GM10248 (cell line): ENCODE measurements at regions not wholly inside any gene's neighbourhood (a gene's known extent, or its start where the extent isn't known, plus 50 kb on each side); places are given as distances from the start of the nearest gene placed in this dataset.

Source experiments
- CTCF ChIA-PET: fragments of 300-600 bp; sonication (Branson Sonifier 250); formaldehyde crosslinking; extraction: SDS; loops from one replicate; lab custom pipeline; 2021; ENCODE audit warnings: antibody characterized with exemption; lab: Yijun Ruan, JAX
- POLR2A ChIA-PET: fragments of 350-650 bp; sonication (Branson Sonifier 250); formaldehyde crosslinking; extraction: SDS; loops from one replicate; lab custom pipeline; 2020; ENCODE audit warnings: antibody characterized with exemption; lab: Yijun Ruan, JAX
- DNase-seq: peaks from one replicate; pipeline ENCODE4 v3.0.0; 2012; ENCODE audit errors: extremely low spot score
- TF ChIP-seq, protein P1 (sequence below): IDR thresholded peaks from 2 replicates; pipeline ENCODE4 v1.5.1; 2012; ENCODE audit warnings: mild to moderate bottlenecking, low read depth; ENCODE audit errors: extremely low read depth, missing control alignments, control extremely low read depth

GRCh38 chr10:61151059-61151458 is 207.1 kb upstream of the RHOBTB1 start:
- TF ChIP-seq, protein P1, sequence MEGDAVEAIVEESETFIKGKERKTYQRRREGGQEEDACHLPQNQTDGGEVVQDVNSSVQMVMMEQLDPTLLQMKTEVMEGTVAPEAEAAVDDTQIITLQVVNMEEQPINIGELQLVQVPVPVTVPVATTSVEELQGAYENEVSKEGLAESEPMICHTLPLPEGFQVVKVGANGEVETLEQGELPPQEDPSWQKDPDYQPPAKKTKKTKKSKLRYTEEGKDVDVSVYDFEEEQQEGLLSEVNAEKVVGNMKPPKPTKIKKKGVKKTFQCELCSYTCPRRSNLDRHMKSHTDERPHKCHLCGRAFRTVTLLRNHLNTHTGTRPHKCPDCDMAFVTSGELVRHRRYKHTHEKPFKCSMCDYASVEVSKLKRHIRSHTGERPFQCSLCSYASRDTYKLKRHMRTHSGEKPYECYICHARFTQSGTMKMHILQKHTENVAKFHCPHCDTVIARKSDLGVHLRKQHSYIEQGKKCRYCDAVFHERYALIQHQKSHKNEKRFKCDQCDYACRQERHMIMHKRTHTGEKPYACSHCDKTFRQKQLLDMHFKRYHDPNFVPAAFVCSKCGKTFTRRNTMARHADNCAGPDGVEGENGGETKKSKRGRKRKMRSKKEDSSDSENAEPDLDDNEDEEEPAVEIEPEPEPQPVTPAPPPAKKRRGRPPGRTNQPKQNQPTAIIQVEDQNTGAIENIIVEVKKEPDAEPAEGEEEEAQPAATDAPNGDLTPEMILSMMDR, result no peak
- DNase-seq, result no peak
- CTCF ChIA-PET, result interaction anchor here (1.0 to 5.1 kb wide), 2 partner anchors 9 to 442 kb away, joined by 3 to 34 read pairs; no protein-coding TSS in a partner anchor
- POLR2A ChIA-PET, result no interaction called here

- no peak for DNase-seq
- TF ChIP-seq, protein P1, result no peak
- POLR2A ChIA-PET, result no interaction called here
- CTCF ChIA-PET, result no interaction called here
Observed at GRCh38 chr10:61148451-61148850, 204.5 kb upstream of the RHOBTB1 start.

DNA sequence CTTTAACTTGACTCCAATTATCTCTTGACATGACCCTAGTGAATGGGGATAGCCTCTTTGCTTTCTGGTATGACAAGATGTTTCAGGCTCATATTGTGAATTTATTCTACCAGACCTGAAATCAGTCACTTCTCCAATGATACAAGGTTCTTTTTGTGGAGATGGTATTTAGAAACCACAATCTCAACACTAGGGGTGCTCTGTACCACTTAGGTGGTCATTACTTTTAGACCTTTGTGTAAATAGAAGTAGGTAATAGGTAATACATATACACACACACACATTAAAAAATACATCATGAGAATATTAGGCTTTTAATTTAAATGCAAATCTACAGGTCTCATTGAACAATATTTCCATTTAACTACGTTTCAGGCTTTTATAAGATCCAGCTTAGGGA is 199.0 kb upstream of the RHOBTB1 start:
- CTCF ChIA-PET, result interaction anchor here (0.7 to 4.9 kb wide), 3 partner anchors 8 to 39 kb away, joined by 4 to 34 read pairs (median 4); no protein-coding TSS in a partner anchor
- TF ChIP-seq, protein P1, result no peak

DNA sequence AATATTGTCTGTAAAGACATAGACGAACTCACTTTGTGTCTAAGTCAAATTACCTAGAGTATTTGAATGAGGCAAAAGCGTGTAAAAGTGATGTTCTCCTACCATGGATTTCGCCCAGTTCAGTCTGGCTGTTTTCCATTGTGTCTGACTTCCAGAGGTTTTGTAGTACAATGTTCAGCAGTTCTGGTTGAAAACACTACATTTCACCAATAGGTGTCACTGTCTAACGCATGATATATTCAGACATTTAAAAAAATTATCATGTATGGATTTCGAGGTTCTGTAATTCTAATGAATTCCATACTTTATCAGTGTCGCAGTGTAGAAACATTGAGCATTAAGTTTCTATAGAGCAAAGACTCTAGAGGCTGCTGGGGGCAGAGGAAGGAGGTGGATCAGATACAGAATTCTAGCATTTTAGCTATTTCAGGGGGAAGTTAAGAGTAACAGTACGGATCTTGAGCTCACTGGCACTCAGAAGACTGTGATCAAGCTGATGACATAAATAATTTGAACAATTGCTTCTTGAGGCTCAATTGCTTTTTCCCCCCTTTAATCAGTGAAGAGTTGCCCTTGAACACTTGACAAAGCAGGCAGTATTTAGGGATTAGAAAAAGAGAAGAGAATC is 196.9 kb upstream of the RHOBTB1 start:
- ChIA-PET POLR2A (no interaction called here), CTCF (interaction anchor here (0.6 to 4.9 kb wide), 19 partner anchors 9 to 888 kb away, joined by 3 to 34 read pairs (median 4); no protein-coding TSS in a partner anchor)
- TF ChIP-seq, protein P1, result peak; percentile 46
- DNase-seq, result no peak

More for the DNA sequence above, 199.0 kb upstream of the RHOBTB1 start:
- no peak for DNase-seq
- POLR2A ChIA-PET, result no interaction called here

GRCh38 chr10:61139592-61139953 is 195.6 kb upstream of the RHOBTB1 start:
- TF ChIP-seq, protein P1, result no peak
- DNase-seq, result no peak
- POLR2A ChIA-PET, result no interaction called here
- CTCF ChIA-PET, result interaction anchor here (0.8 to 4.9 kb wide), 8 partner anchors 8 to 325 kb away, joined by 3 to 34 read pairs (median 8); no protein-coding TSS in a partner anchor

- ChIA-PET POLR2A (no interaction called here), CTCF (interaction anchor here (0.8 to 2.8 kb wide), 2 partner anchors 46 to 52 kb away, joined by 3 to 17 read pairs; no protein-coding TSS in a partner anchor)
- no peak for DNase-seq
- TF ChIP-seq, protein P1, result no peak
Observed at GRCh38 chr10:61138708-61139591, 195.0 kb upstream of the RHOBTB1 start.
